MM.1S (cell line): ENCODE measurements at regions not wholly inside any gene's neighbourhood (a gene's known extent, or its start where the extent isn't known, plus 50 kb on each side); places are given as distances from the start of the nearest gene placed in this dataset.

Experiments used
- DNase-seq: peaks from one replicate; pipeline ENCODE4 v3.0.0-alpha.2; 2015
- H2AFZ ChIP-seq: fragments of 300-600 bp; sonication (generic); 2 replicates; pipeline ENCODE4 v1.6.0; 2016; ENCODE audit warnings: antibody characterized with exemption, low read length
- H3F3A ChIP-seq: fragments of 300-600 bp; sonication (generic); 2 replicates; pipeline ENCODE4 v1.6.1; 2016; ENCODE audit warnings: mild to moderate bottlenecking, antibody characterized with exemption, low read length, moderate library complexity, mixed read lengths; ENCODE audit not compliant: insufficient read depth
- H3K27ac ChIP-seq: fragments of 300-600 bp; sonication (generic); 2 replicates; pipeline ENCODE4 v1.5.1; 2016; ENCODE audit warnings: mild to moderate bottlenecking, low read length
- H3K27me3 ChIP-seq: fragments of 300-600 bp; sonication (generic); replicated peaks from 2 replicates; pipeline ENCODE4 v1.6.0; 2016; ENCODE audit warnings: low read length; ENCODE audit not compliant: insufficient read depth
- H3K36me3 ChIP-seq: fragments of 300-600 bp; sonication (generic); replicated peaks from 2 replicates; pipeline ENCODE4 v1.6.1; 2016; ENCODE audit warnings: mild to moderate bottlenecking, low read length, mixed read lengths; ENCODE audit not compliant: insufficient read depth
- H3K4me1 ChIP-seq: fragments of 300-600 bp; sonication (generic); 2 replicates; pipeline ENCODE4 v1.6.1; 2016; ENCODE audit warnings: low read length, mixed read lengths
- H3K4me2 ChIP-seq: fragments of 300-600 bp; sonication (generic); 2 replicates; pipeline ENCODE4 v1.6.0; 2016; ENCODE audit warnings: low read depth, low read length
- H3K4me3 ChIP-seq: fragments of 300-600 bp; sonication (generic); 2 replicates; pipeline ENCODE4 v1.5.1; 2016; ENCODE audit warnings: low read length, mixed read lengths
- H3K79me2 ChIP-seq: fragments of 300-600 bp; sonication (generic); 2 replicates; pipeline ENCODE4 v1.6.1; 2016; ENCODE audit warnings: mixed run types, low read length, mixed read lengths
- H3K9ac ChIP-seq: fragments of 300-600 bp; sonication (generic); 2 replicates; pipeline ENCODE4 v1.6.1; 2016; ENCODE audit warnings: low read length, mixed read lengths
- H3K9me2 ChIP-seq: fragments of 300-600 bp; sonication (generic); replicated peaks from 2 replicates; pipeline ENCODE4 v1.6.1; 2016; ENCODE audit warnings: mild to moderate bottlenecking, low read length, mixed read lengths; ENCODE audit not compliant: insufficient read depth
- H3K9me3 ChIP-seq: fragments of 300-600 bp; sonication (generic); replicated peaks from 2 replicates; pipeline ENCODE4 v1.6.1; 2016; ENCODE audit warnings: mild to moderate bottlenecking, low read length, mixed read lengths; ENCODE audit not compliant: insufficient read depth
- H4K20me1 ChIP-seq: fragments of 300-600 bp; sonication (generic); 2 replicates; pipeline ENCODE4 v1.6.1; 2016; ENCODE audit warnings: mild to moderate bottlenecking, low read length, moderate library complexity, mixed read lengths; ENCODE audit not compliant: insufficient read depth
- CTCF ChIP-seq: fragments of 300-600 bp; sonication (generic); IDR thresholded peaks from 2 replicates; pipeline ENCODE4 v1.5.1; 2016; ENCODE audit warnings: antibody characterized with exemption, low read length, mixed read lengths
- EZH2 ChIP-seq: fragments of 300-600 bp; sonication (generic); optimal IDR thresholded peaks from 2 replicates; pipeline ENCODE3; 2017; ENCODE audit warnings: low read depth, mild to moderate bottlenecking, antibody characterized with exemption, low read length, mixed read lengths
- EZH2phosphoT487 ChIP-seq: fragments of 300-600 bp; sonication (generic); IDR thresholded peaks from 2 replicates; pipeline ENCODE4 v1.6.1; 2018; ENCODE audit warnings: antibody characterized with exemption, low read length

GRCh38 chr18:29664278-29665036, 1378.1 kb downstream of the DSC3 start:
- no peak overlapping the region for H2AFZ ChIP-seq

GRCh38 chr18:29661924-29662323, 1380.6 kb downstream of the DSC3 start:
- Histone ChIP-seq H3K4me2 (no peak overlapping the region), H4K20me1 (no peaks in the 10 kb centered on the region), H3K9me2 (no peaks in the 10 kb centered on the region), H3K79me2 (no peaks in the 10 kb centered on the region), H3K4me1 (no peaks in the 10 kb centered on the region), H3K4me3 (no peak overlapping the region), H3F3A (no peaks in the 10 kb centered on the region), H3K27ac (no peak overlapping the region), H3K27me3 (no peaks in the 10 kb centered on the region), H3K9ac (no peak overlapping the region), H2AFZ (no peak overlapping the region), H3K9me3 (no peaks in the 10 kb centered on the region), H3K36me3 (no peaks in the 10 kb centered on the region)
- no peak for DNase-seq
- TF ChIP-seq EZH2phosphoT487 (no peak), CTCF (no peak), EZH2 (no peak)

More at GRCh38 chr18:29664278-29665036, 1378.1 kb downstream of the DSC3 start:
- Histone ChIP-seq H3K4me1 (no peaks in the 10 kb centered on the region), H3F3A (no peaks in the 10 kb centered on the region), H3K36me3 (no peaks in the 10 kb centered on the region), H3K79me2 (no peaks in the 10 kb centered on the region), H3K9ac (no peak overlapping the region), H3K27ac (no peak overlapping the region), H3K4me3 (no peak overlapping the region), H3K27me3 (no peaks in the 10 kb centered on the region), H3K9me3 (no peaks in the 10 kb centered on the region), H3K9me2 (no peaks in the 10 kb centered on the region), H3K4me2 (no peak overlapping the region), H4K20me1 (no peaks in the 10 kb centered on the region)
- no peak for TF ChIP-seq EZH2phosphoT487
- no peak for TF ChIP-seq CTCF
- TF ChIP-seq EZH2: no peak
- no peak for DNase-seq

- H3K27ac ChIP-seq: no peak overlapping the region
- H3K4me1 ChIP-seq: no peaks in the 10 kb centered on the region
- H3K79me2 ChIP-seq: no peaks in the 10 kb centered on the region
- no peaks in the 10 kb centered on the region for H3K9me2 ChIP-seq
- no peaks in the 10 kb centered on the region for H3K9me3 ChIP-seq
- H2AFZ ChIP-seq: no peak overlapping the region
- no peak overlapping the region for H3K4me2 ChIP-seq
- no peaks in the 10 kb centered on the region for H3K36me3 ChIP-seq
- no peak overlapping the region for H3K9ac ChIP-seq
- H3F3A ChIP-seq: no peaks in the 10 kb centered on the region
- DNase-seq: no peak
- H3K4me3 ChIP-seq: no peak overlapping the region
- no peak for TF ChIP-seq EZH2phosphoT487
- TF ChIP-seq CTCF: no peak
- no peak for TF ChIP-seq EZH2
- H4K20me1 ChIP-seq: no peaks in the 10 kb centered on the region
- no peaks in the 10 kb centered on the region for H3K27me3 ChIP-seq
These were observed 1381.8 kb downstream of the DSC3 start for GRCh38 chr18:29660777-29661176.
